A673 (cell line): ENCODE measurements at regions not wholly inside any gene's neighbourhood (a gene's known extent, or its start where the extent isn't known, plus 50 kb on each side); places are given as distances from the start of the nearest gene placed in this dataset.
"Not testable (repeated sequence)": the region's sequence is repeated elsewhere in the genome, so short reads cannot be mapped to it uniquely, and the experiment has no call there.

ENCODE experiments used
- CTCF ChIP-seq: fragments of 300-800, 200-600 bp; sonication (generic); conservative IDR thresholded peaks from 2 replicates; pipeline ENCODE4 v1.5.1; 2017; ENCODE audit warnings: low read depth, mild to moderate bottlenecking, antibody characterized with exemption, low read length, moderate library complexity, mixed read lengths
- EZH2 ChIP-seq: fragments of 200-600 bp; sonication (generic); IDR thresholded peaks from 2 replicates; pipeline ENCODE4 v1.6.1; 2017; ENCODE audit warnings: borderline replicate concordance, low read depth, mild to moderate bottlenecking, mixed read lengths, antibody characterized with exemption, low read length; ENCODE audit not compliant: poor library complexity, severe bottlenecking

GRCh38 chr17:5897981-5898380 is 172.2 kb upstream of the WSCD1 start:
- not testable (repeated sequence) for TF ChIP-seq CTCF, EZH2
